PC-3 (cell line): ENCODE measurements at regions not wholly inside any gene's neighbourhood (a gene's known extent, or its start where the extent isn't known, plus 50 kb on each side); places are given as distances from the start of the nearest gene placed in this dataset.

Experiments used
- ATAC-seq: fragments of 200-7000 bp; cut with Tn5 transposase; 2 replicates; pipeline ENCODE4 v1.9.1; 2020; ENCODE audit warnings: mild to moderate bottlenecking, moderate library complexity
- BruUV-seq: library from RNA; stranded (reverse); fragments of 400-500 nt; replicated peaks from 2 replicates; lab custom pipeline; 2021; lab: Mats Ljungman, UMichigan
- CTCF ChIA-PET: fragments of 300-600 bp; sonication (Branson Sonifier 250); formaldehyde crosslinking; loops from one replicate; lab custom pipeline; 2022; ENCODE audit warnings: antibody characterized with exemption; lab: Charles Lee
- POLR2A ChIA-PET: fragments of 300-600 bp; sonication (Branson Sonifier 250); formaldehyde crosslinking; loops from one replicate; lab custom pipeline; 2022; ENCODE audit warnings: antibody characterized with exemption; ENCODE audit not compliant: unreplicated experiment; lab: Charles Lee
- DNase-seq: peaks from one replicate; pipeline ENCODE4 v3.0.0-alpha.2; 2015
- H2AFZ ChIP-seq: fragments of 300-600 bp; sonication (generic); 2 replicates; pipeline ENCODE4 v1.6.0; 2016; ENCODE audit warnings: antibody characterized with exemption, low read length
- H3F3A ChIP-seq: fragments of 300-600 bp; sonication (generic); one replicate; pipeline ENCODE4 v1.6.0; 2017; ENCODE audit warnings: antibody characterized with exemption, low read length, control low read depth, mild to moderate bottlenecking; ENCODE audit not compliant: unreplicated experiment
- H3K27ac ChIP-seq: fragments of 300-600 bp; sonication (generic); 2 replicates; pipeline ENCODE4 v1.5.1; 2016; ENCODE audit warnings: mild to moderate bottlenecking, low read length
- H3K27me3 ChIP-seq: fragments of 300-600 bp; sonication (generic); 2 replicates; pipeline ENCODE4 v1.6.1; 2016; ENCODE audit warnings: low read length, mixed read lengths
- H3K36me3 ChIP-seq: fragments of 300-600 bp; sonication (generic); 2 replicates; pipeline ENCODE4 v1.6.1; 2016; ENCODE audit warnings: low read depth, mixed run types, low read length, mixed read lengths
- H3K4me1 ChIP-seq: fragments of 300-600 bp; sonication (generic); 2 replicates; pipeline ENCODE4 v1.5.1; 2016; ENCODE audit warnings: low read length; ENCODE audit not compliant: insufficient read depth
- H3K4me2 ChIP-seq: fragments of 300-600 bp; sonication (generic); 2 replicates; pipeline ENCODE4 v1.6.0; 2016; ENCODE audit warnings: low read length
- H3K4me3 ChIP-seq: fragments of 300-600 bp; sonication (generic); 2 replicates; pipeline ENCODE4 v1.5.1; 2016; ENCODE audit warnings: mild to moderate bottlenecking, low read length, mixed read lengths
- H3K79me2 ChIP-seq: fragments of 300-600 bp; sonication (generic); 2 replicates; pipeline ENCODE4 v1.6.1; 2017; ENCODE audit warnings: low read length, mixed read lengths
- H3K9ac ChIP-seq: fragments of 300-600 bp; sonication (generic); 2 replicates; pipeline ENCODE4 v1.6.0; 2016; ENCODE audit warnings: mild to moderate bottlenecking, low read length
- H3K9me2 ChIP-seq: fragments of 300-600 bp; sonication (generic); replicated peaks from 2 replicates; pipeline ENCODE4 v1.6.1; 2016; ENCODE audit warnings: mixed run types, low read length, mixed read lengths
- H3K9me3 ChIP-seq: fragments of 300-600 bp; sonication (generic); 2 replicates; pipeline ENCODE4 v1.6.1; 2016; ENCODE audit warnings: low read length, mixed read lengths
- H4K20me1 ChIP-seq: fragments of 300-600 bp; sonication (generic); 2 replicates; pipeline ENCODE4 v1.6.1; 2016; ENCODE audit warnings: low read length, mixed read lengths
- CTCF ChIP-seq: fragments of 300-600 bp; sonication (generic); conservative IDR thresholded peaks from 2 replicates; pipeline ENCODE4 v1.5.1; 2017; ENCODE audit warnings: antibody characterized with exemption, low read depth, mild to moderate bottlenecking, low read length
- EZH2 ChIP-seq: fragments of 300-600 bp; sonication (generic); IDR thresholded peaks from one replicate; pipeline ENCODE4 v1.6.1; 2017; ENCODE audit warnings: antibody characterized with exemption, mild to moderate bottlenecking, low read length; ENCODE audit not compliant: unreplicated experiment
- EZH2phosphoT487 ChIP-seq: fragments of 300-600 bp; sonication (generic); IDR thresholded peaks from 2 replicates; pipeline ENCODE4 v1.6.1; 2018; ENCODE audit warnings: mild to moderate bottlenecking, antibody characterized with exemption, low read length, borderline replicate concordance
- intact Hi-C: fragments of 100-400 bp; cut with micrococcal nuclease; formaldehyde crosslinking; loops from 2 replicates; pipeline ENCODE4 v1.9.0; 2023

DNA sequence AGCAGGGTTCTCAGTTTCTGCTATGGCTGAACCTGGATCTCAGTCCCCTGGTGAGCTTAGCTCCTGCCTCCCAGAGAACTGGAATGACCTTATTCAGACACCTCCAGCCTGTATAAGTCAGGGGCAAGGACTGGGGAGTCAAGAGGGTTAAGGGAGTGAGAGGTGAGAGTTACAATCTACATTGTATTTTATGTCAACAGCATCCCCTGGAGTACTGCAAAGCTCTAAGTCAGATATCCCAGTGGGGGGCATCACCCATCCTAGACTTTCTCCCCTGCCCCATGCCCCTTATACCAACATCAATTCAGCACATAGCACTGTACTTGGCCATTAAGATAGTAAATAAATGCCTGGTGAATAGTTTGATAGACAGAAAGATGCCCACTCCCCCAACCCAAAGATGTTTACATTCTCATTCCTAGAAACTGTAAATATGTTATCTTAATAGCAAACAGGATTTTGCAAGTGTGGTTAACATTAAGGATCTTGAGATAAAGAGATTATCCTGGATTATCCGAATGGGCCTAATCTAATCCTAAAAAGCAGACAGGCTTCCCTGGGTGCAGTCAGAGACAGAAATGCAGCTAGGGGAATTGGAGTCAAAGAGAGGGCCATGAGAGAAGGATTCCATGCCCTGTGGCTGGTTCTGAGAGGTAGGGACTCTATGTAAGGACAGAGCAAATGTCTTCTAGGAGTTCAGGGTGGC is 132.3 kb upstream of the RASGRP1 start:
- POLR2A ChIA-PET = no interaction called here
- no peaks in the 10 kb centered on the region for H3K9me2 ChIP-seq
- H3K4me3 ChIP-seq = no peak overlapping the region
- intact Hi-C loops = no loop called here
- no TSS peak for BruUV-seq
- H3K27me3 ChIP-seq = no peaks in the 10 kb centered on the region
- CTCF ChIA-PET = no interaction called here
- DNase-seq (no peak), ATAC-seq (no peak)
- H2AFZ ChIP-seq = no peak overlapping the region
- no peaks in the 10 kb centered on the region for H4K20me1 ChIP-seq
- no peak overlapping the region for H3K9ac ChIP-seq
- H3K79me2 ChIP-seq = no peaks in the 10 kb centered on the region
- H3F3A ChIP-seq = no peaks in the 10 kb centered on the region
- no peaks in the 10 kb centered on the region for H3K36me3 ChIP-seq
- no peaks in the 10 kb centered on the region for H3K4me1 ChIP-seq
- H3K9me3 ChIP-seq = no peaks in the 10 kb centered on the region
- H3K27ac ChIP-seq = no peak overlapping the region
- no peak for TF ChIP-seq EZH2
- TF ChIP-seq CTCF = no peak
- TF ChIP-seq EZH2phosphoT487 = no peak
- no peak overlapping the region for H3K4me2 ChIP-seq

DNA sequence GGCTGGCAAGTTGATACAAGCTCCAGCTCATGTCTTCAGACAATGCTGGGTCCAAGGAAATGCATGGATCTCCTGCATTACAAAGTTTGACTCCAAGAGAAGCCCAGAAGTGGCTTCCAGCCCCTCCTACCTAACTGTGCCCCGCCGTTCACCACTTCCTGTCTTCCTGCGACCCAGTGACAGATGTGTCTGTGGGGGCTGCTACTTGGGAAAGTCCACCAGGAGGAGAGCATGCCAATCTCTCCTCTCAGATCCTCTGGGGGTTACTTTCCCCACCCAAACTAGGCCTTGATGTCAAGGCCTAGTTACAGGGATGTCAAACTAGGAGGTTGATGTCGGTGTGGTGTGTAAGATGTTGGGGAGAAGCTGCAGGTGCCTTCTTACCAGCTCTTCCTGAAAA is 133.6 kb upstream of the RASGRP1 start:
- Histone ChIP-seq H2AFZ (no peak overlapping the region), H3K27me3 (no peaks in the 10 kb centered on the region), H3K4me2 (no peak overlapping the region), H3K9me2 (no peaks in the 10 kb centered on the region), H3K36me3 (no peaks in the 10 kb centered on the region), H3K4me3 (no peak overlapping the region), H3K79me2 (no peaks in the 10 kb centered on the region), H3K4me1 (no peaks in the 10 kb centered on the region), H3K27ac (no peak overlapping the region), H3F3A (no peaks in the 10 kb centered on the region), H4K20me1 (no peaks in the 10 kb centered on the region), H3K9ac (no peak overlapping the region), H3K9me3 (no peaks in the 10 kb centered on the region)
- ChIA-PET POLR2A (no interaction called here), CTCF (interaction anchor here (0.6 to 2.3 kb wide), 2 partner anchors 258 to 486 kb away, joined by 3 to 32 read pairs; no protein-coding TSS in a partner anchor)
- no TSS peak for BruUV-seq
- TF ChIP-seq EZH2 (no peak), EZH2phosphoT487 (no peak), CTCF (no peak)
- ATAC-seq = no peak
- DNase-seq = no peak
- intact Hi-C loops = no loop called here

GRCh38 chr15:38699633-38700230 is 135.1 kb upstream of the RASGRP1 start:
- H3K9me2 ChIP-seq = no peaks in the 10 kb centered on the region
- intact Hi-C loops = loop anchor here (10.0 kb wide), 1 partner anchor 755 kb away; no protein-coding TSS in a partner anchor
- H2AFZ ChIP-seq = no peak overlapping the region
- no peaks in the 10 kb centered on the region for H3K36me3 ChIP-seq
- H3F3A ChIP-seq = no peaks in the 10 kb centered on the region
- no peak overlapping the region for H3K4me3 ChIP-seq
- no peaks in the 10 kb centered on the region for H3K27me3 ChIP-seq
- H3K9ac ChIP-seq = no peak overlapping the region
- TF ChIP-seq EZH2 (no peak), CTCF (peak; percentile 96)
- DNase-seq (peak; percentile 84), ATAC-seq (peak; percentile 80)
- no peak overlapping the region for H3K27ac ChIP-seq
- H3K4me1 ChIP-seq = no peaks in the 10 kb centered on the region
- no peaks in the 10 kb centered on the region for H4K20me1 ChIP-seq
- no peaks in the 10 kb centered on the region for H3K79me2 ChIP-seq
- no peaks in the 10 kb centered on the region for H3K9me3 ChIP-seq
- ChIA-PET POLR2A (no interaction called here), CTCF (interaction anchor here (0.5 to 2.3 kb wide), 17 partner anchors 8 to 881 kb away, joined by 3 to 32 read pairs (median 4); partner anchors contain the start of gene FAM98B)
- no TSS peak for BruUV-seq
- no peak overlapping the region for H3K4me2 ChIP-seq
